Ascending aorta (tissue), 2 donors: ENCODE measurements at regions not wholly inside any gene's neighbourhood (a gene's known extent, or its start where the extent isn't known, plus 50 kb on each side); places are given as distances from the start of the nearest gene placed in this dataset.

Source experiments
- DNase-seq, 2 donors: peaks; one replicate each; pipeline ENCODE4 v3.0.0-alpha.2; 2019; ENCODE audit warnings: low spot score in 2 of 2
- H3K27ac ChIP-seq, 2 donors: fragments of 200-600 bp; sonication (generic); one replicate each; pipeline ENCODE4 v1.5.1; 2016 to 2017; ENCODE audit warnings: mild to moderate bottlenecking in 1 of 2
- H3K27me3 ChIP-seq: fragments of 200-600 bp; sonication (generic); one replicate; pipeline ENCODE4 v1.5.1; 2017
- H3K36me3 ChIP-seq, 2 donors: fragments of 200-600 bp; sonication (generic); one replicate each; pipeline ENCODE4 v1.5.1; 2016
- H3K4me1 ChIP-seq, 2 donors: fragments of 200-600 bp; sonication (generic); one replicate each; pipeline ENCODE4 v1.5.1; 2016 to 2017; ENCODE audit warnings: mild to moderate bottlenecking in 1 of 2
- H3K4me3 ChIP-seq, 2 donors: fragments of 200-600 bp; sonication (generic); one replicate each; pipeline ENCODE4 v1.5.1; 2016 to 2017; ENCODE audit warnings: mild to moderate bottlenecking in 1 of 2
- H3K9me3 ChIP-seq, 2 donors: fragments of 200-600 bp; sonication (generic); one replicate each; pipeline ENCODE4 v1.5.1; 2016
- intact Hi-C: fragments of 100-400 bp; cut with DNase I; formaldehyde crosslinking; loops from one replicate; pipeline ENCODE4 v1.15.1; 2023
- TF ChIP-seq, protein P1 (sequence below), 3 experiments: fragments of 200-600 bp in 2 of 3; fragments of 450-650 bp in 1 of 3; sonication (generic) in 2 of 3; IDR thresholded peaks; one replicate each; pipeline ENCODE4 v1.5.1; 2016 to 2019; ENCODE audit warnings: antibody characterized with exemption in 3 of 3, mild to moderate bottlenecking in 1 of 3, moderate library complexity in 1 of 3

DNA sequence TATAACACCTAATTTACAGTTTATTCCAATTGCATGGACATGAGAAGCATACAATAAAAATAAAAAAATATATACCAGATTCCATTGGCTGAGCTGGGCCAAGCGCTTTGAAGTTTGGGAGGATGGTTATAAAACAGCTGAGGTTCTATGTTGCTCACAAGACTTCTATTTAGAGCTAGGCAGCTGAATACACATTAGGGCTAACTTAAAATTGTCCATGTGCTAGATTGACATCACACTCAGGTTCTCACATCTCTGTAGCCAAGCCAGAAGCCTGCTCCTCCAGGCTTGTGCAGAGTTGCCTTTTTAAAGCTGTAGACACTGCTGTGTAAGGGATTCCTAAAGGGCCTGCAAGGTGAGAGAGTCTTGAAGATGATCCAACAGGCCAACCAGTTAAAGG lies 871.1 kb upstream of the FANCL start:
- Histone ChIP-seq H3K9me3 (no peaks in the 10 kb centered on the region), H3K27me3 (no peaks in the 10 kb centered on the region), H3K36me3 (no peaks in the 10 kb centered on the region), H3K4me3 (no peak overlapping the region), H3K27ac (no peak overlapping the region), H3K4me1 (no peaks in the 10 kb centered on the region)
- TF ChIP-seq, protein P1, sequence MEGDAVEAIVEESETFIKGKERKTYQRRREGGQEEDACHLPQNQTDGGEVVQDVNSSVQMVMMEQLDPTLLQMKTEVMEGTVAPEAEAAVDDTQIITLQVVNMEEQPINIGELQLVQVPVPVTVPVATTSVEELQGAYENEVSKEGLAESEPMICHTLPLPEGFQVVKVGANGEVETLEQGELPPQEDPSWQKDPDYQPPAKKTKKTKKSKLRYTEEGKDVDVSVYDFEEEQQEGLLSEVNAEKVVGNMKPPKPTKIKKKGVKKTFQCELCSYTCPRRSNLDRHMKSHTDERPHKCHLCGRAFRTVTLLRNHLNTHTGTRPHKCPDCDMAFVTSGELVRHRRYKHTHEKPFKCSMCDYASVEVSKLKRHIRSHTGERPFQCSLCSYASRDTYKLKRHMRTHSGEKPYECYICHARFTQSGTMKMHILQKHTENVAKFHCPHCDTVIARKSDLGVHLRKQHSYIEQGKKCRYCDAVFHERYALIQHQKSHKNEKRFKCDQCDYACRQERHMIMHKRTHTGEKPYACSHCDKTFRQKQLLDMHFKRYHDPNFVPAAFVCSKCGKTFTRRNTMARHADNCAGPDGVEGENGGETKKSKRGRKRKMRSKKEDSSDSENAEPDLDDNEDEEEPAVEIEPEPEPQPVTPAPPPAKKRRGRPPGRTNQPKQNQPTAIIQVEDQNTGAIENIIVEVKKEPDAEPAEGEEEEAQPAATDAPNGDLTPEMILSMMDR (IDR thresholded peaks at IDR 0.05) = no peak
- intact Hi-C loops = no loop called here
- DNase-seq = no peak

- no peaks in the 10 kb centered on the region for H3K36me3 ChIP-seq
- no peaks in the 10 kb centered on the region for H3K27me3 ChIP-seq
- no peak for DNase-seq
- TF ChIP-seq, protein P1 (IDR thresholded peaks at IDR 0.05) = no peak
- intact Hi-C loops = no loop called here
- no peaks in the 10 kb centered on the region for H3K4me1 ChIP-seq
- no peak overlapping the region for H3K27ac ChIP-seq
- no peak overlapping the region for H3K4me3 ChIP-seq
- H3K9me3 ChIP-seq = peaks cover 0 to 10% of the 10 kb centered on the region in 2 donors
Observed at GRCh38 chr2:59096973-59097372, 855.8 kb upstream of the FANCL start.

GRCh38 chr2:59093571-59093970 lies 852.4 kb upstream of the FANCL start:
- Histone ChIP-seq H3K9me3 (peaks cover 0 to 3% of the 10 kb centered on the region in 2 donors), H3K4me1 (no peaks in the 10 kb centered on the region), H3K36me3 (no peaks in the 10 kb centered on the region), H3K27me3 (no peaks in the 10 kb centered on the region), H3K27ac (no peak overlapping the region), H3K4me3 (no peak overlapping the region)
- DNase-seq = no peak
- intact Hi-C loops = no loop called here
- TF ChIP-seq, protein P1 (IDR thresholded peaks at IDR 0.05) = no peak

DNA sequence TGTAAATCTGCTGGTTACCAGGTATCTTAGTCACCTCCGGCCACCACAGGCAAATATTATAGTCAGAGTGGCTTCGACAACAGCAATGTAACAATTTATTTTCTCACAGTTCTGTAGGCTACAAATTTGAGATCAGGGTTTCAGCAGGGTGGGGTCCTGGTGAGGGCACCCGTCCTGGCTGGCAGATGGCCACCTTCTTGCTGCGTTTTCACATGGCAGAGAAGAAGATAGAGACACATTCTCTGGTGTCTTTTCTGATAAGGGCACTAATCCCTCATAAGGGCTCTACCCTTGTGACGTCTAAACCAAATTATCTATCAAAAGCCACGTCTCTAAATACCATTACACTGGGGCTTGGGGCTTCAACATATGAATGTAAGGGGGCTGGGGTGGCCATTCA lies 843.2 kb upstream of the FANCL start:
- no peaks in the 10 kb centered on the region for H3K4me1 ChIP-seq
- intact Hi-C loops = no loop called here
- TF ChIP-seq, protein P1 (IDR thresholded peaks at IDR 0.05) = no peak
- no peaks in the 10 kb centered on the region for H3K9me3 ChIP-seq
- H3K4me3 ChIP-seq = no peak overlapping the region
- no peaks in the 10 kb centered on the region for H3K27me3 ChIP-seq
- no peak overlapping the region for H3K27ac ChIP-seq
- DNase-seq = no peak
- H3K36me3 ChIP-seq = no peaks in the 10 kb centered on the region

GRCh38 chr2:59083075-59083828 lies 842.1 kb upstream of the FANCL start:
- H3K9me3 ChIP-seq = no peaks in the 10 kb centered on the region
- intact Hi-C loops = no loop called here
- TF ChIP-seq, protein P1 (IDR thresholded peaks at IDR 0.05) = no peak
- DNase-seq = no peak
- no peak overlapping the region for H3K27ac ChIP-seq
- no peaks in the 10 kb centered on the region for H3K36me3 ChIP-seq
- H3K27me3 ChIP-seq = no peaks in the 10 kb centered on the region
- no peaks in the 10 kb centered on the region for H3K4me1 ChIP-seq
- no peak overlapping the region for H3K4me3 ChIP-seq
